Loucy (cell line): ENCODE measurements at regions not wholly inside any gene's neighbourhood (a gene's known extent, or its start where the extent isn't known, plus 50 kb on each side); places are given as distances from the start of the nearest gene placed in this dataset.

Experiments used
- H2AFZ ChIP-seq: fragments of 200-600 bp; sonication (generic); 2 replicates; pipeline ENCODE4 v1.6.0; 2016; ENCODE audit warnings: antibody characterized with exemption, mild to moderate bottlenecking, low read length, moderate library complexity
- H3F3A ChIP-seq: fragments of 200-600 bp; 2 replicates; pipeline ENCODE4 v1.6.0; 2016; ENCODE audit warnings: antibody characterized with exemption, low read depth, mild to moderate bottlenecking
- H3K27me3 ChIP-seq: fragments of 200-600 bp; sonication (generic); 2 replicates; pipeline ENCODE4 v1.6.1; 2014; ENCODE audit warnings: low read length, mild to moderate bottlenecking; ENCODE audit not compliant: insufficient read depth, poor library complexity, severe bottlenecking
- H3K36me3 ChIP-seq: fragments of 200-600 bp; sonication (generic); 2 replicates; pipeline ENCODE4 v1.6.1; 2016; ENCODE audit warnings: low read length; ENCODE audit not compliant: insufficient read depth
- H3K4me1 ChIP-seq: fragments of 200-600 bp; sonication (generic); 2 replicates; pipeline ENCODE4 v1.5.1; 2014; ENCODE audit warnings: low read length, mild to moderate bottlenecking; ENCODE audit not compliant: insufficient read depth, poor library complexity, severe bottlenecking
- H3K4me2 ChIP-seq: fragments of 200-600 bp; sonication (generic); 2 replicates; pipeline ENCODE4 v1.6.0; 2014; ENCODE audit warnings: antibody characterized with exemption, low read length, low read depth, mild to moderate bottlenecking; ENCODE audit not compliant: poor library complexity, severe bottlenecking
- H3K4me3 ChIP-seq: fragments of 200-600 bp; sonication (generic); 2 replicates; pipeline ENCODE4 v1.5.1; 2014; ENCODE audit warnings: low read length, mild to moderate bottlenecking, mixed read lengths; ENCODE audit not compliant: poor library complexity, severe bottlenecking
- H3K79me2 ChIP-seq: fragments of 200-600 bp; sonication (generic); 2 replicates; pipeline ENCODE4 v1.6.1; 2014; ENCODE audit warnings: low read length; ENCODE audit not compliant: insufficient read depth
- H3K9ac ChIP-seq: fragments of 200-600 bp; sonication (generic); 2 replicates; pipeline ENCODE4 v1.6.0; 2014; ENCODE audit warnings: mild to moderate bottlenecking, low read depth, low read length, moderate library complexity; ENCODE audit not compliant: poor library complexity, severe bottlenecking
- H3K9me2 ChIP-seq: fragments of 200-600 bp; sonication (generic); replicated peaks from 2 replicates; pipeline ENCODE4 v1.6.1; 2016; ENCODE audit warnings: low read depth, low read length, mixed read lengths
- H3K9me3 ChIP-seq: fragments of 200-600 bp; sonication (generic); 2 replicates; pipeline ENCODE4 v1.6.1; 2014; ENCODE audit warnings: mild to moderate bottlenecking, antibody characterized with exemption, low read length, low read depth; ENCODE audit not compliant: insufficient read depth
- H4K20me1 ChIP-seq: fragments of 200-600 bp; sonication (generic); 2 replicates; pipeline ENCODE4 v1.6.0; 2014; ENCODE audit warnings: antibody characterized with exemption, low read length, mild to moderate bottlenecking; ENCODE audit not compliant: insufficient read depth, poor library complexity, severe bottlenecking
- CTCF ChIP-seq: fragments of 200-600 bp; sonication (generic); conservative IDR thresholded peaks from 2 replicates; pipeline ENCODE4 v1.5.1; 2014; ENCODE audit warnings: mild to moderate bottlenecking, antibody characterized with exemption, low read length
- EZH2phosphoT487 ChIP-seq: fragments of 200-600 bp; IDR thresholded peaks from 2 replicates; pipeline ENCODE4 v1.6.1; 2018; ENCODE audit warnings: antibody characterized with exemption, mild to moderate bottlenecking, moderate library complexity, borderline replicate concordance

- Histone ChIP-seq H4K20me1 (no peaks in the 10 kb centered on the region), H3K4me2 (no peak overlapping the region), H3K27me3 (no peaks in the 10 kb centered on the region), H3K9ac (no peak overlapping the region), H2AFZ (no peak overlapping the region), H3K9me3 (no peaks in the 10 kb centered on the region), H3F3A (no peaks in the 10 kb centered on the region), H3K4me3 (no peak overlapping the region), H3K9me2 (no peaks in the 10 kb centered on the region), H3K4me1 (peaks cover 6% of the 10 kb centered on the region), H3K79me2 (no peaks in the 10 kb centered on the region), H3K36me3 (no peaks in the 10 kb centered on the region)
- no peak for TF ChIP-seq CTCF
- no peak for TF ChIP-seq EZH2phosphoT487
Measured at GRCh38 chr3:59595830-59596229, 546.0 kb upstream of the CFAP20DC start.

GRCh38 chr3:59593380-59593779 is 543.6 kb upstream of the CFAP20DC start:
- TF ChIP-seq EZH2phosphoT487 (no peak), CTCF (no peak)
- no peaks in the 10 kb centered on the region for H3K79me2 ChIP-seq
- no peaks in the 10 kb centered on the region for H4K20me1 ChIP-seq
- H3K4me1 ChIP-seq: peaks cover 6% of the 10 kb centered on the region
- H3K4me3 ChIP-seq: no peak overlapping the region
- H3K27me3 ChIP-seq: no peaks in the 10 kb centered on the region
- no peak overlapping the region for H3K9ac ChIP-seq
- no peaks in the 10 kb centered on the region for H3K9me3 ChIP-seq
- H3F3A ChIP-seq: no peaks in the 10 kb centered on the region
- no peak overlapping the region for H2AFZ ChIP-seq
- H3K4me2 ChIP-seq: no peak overlapping the region
- no peaks in the 10 kb centered on the region for H3K36me3 ChIP-seq
- no peaks in the 10 kb centered on the region for H3K9me2 ChIP-seq

- Histone ChIP-seq H3K4me2 (no peak overlapping the region), H2AFZ (peak overlapping the region; percentile 57; the same call in 1 of the 2 replicates), H3K9ac (no peak overlapping the region), H3F3A (no peaks in the 10 kb centered on the region), H3K9me2 (no peaks in the 10 kb centered on the region), H3K36me3 (no peaks in the 10 kb centered on the region), H3K4me3 (no peak overlapping the region), H3K9me3 (no peaks in the 10 kb centered on the region), H3K27me3 (no peaks in the 10 kb centered on the region), H3K4me1 (no peaks in the 10 kb centered on the region), H3K79me2 (no peaks in the 10 kb centered on the region), H4K20me1 (no peaks in the 10 kb centered on the region)
- TF ChIP-seq EZH2phosphoT487 (no peak), CTCF (no peak)
Measured at GRCh38 chr3:59580996-59581395, 531.2 kb upstream of the CFAP20DC start.
